ENCODE measurements at regions not wholly inside any gene's neighbourhood (a gene's known extent, or its start where the extent isn't known, plus 50 kb on each side); places are given as distances from the start of the nearest gene placed in this dataset.

DNA sequence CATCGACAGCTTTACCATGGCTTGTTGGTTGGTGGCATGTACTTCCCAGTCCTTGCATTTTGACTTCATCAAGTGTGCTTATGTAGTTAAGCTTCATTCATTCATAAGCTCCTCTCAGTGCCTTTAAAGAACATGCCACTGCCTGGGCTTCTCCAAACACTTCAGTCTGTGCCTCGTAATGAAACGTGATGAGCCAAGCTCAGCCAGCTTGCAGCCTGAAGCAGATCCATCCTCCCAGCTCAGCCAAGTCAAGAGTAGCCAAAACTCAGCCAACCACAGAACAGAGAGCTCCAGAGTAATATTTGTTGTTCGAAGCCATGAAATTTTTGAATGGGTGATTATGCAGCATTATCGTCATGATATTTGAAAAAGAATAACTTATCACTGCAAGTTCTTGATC is 989.7 kb downstream of the EFNB2 start:
- H3K9me3 ChIP-seq, result no peaks in the 10 kb centered on the region
- TF ChIP-seq, protein P1, sequence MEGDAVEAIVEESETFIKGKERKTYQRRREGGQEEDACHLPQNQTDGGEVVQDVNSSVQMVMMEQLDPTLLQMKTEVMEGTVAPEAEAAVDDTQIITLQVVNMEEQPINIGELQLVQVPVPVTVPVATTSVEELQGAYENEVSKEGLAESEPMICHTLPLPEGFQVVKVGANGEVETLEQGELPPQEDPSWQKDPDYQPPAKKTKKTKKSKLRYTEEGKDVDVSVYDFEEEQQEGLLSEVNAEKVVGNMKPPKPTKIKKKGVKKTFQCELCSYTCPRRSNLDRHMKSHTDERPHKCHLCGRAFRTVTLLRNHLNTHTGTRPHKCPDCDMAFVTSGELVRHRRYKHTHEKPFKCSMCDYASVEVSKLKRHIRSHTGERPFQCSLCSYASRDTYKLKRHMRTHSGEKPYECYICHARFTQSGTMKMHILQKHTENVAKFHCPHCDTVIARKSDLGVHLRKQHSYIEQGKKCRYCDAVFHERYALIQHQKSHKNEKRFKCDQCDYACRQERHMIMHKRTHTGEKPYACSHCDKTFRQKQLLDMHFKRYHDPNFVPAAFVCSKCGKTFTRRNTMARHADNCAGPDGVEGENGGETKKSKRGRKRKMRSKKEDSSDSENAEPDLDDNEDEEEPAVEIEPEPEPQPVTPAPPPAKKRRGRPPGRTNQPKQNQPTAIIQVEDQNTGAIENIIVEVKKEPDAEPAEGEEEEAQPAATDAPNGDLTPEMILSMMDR (IDR thresholded peaks at IDR 0.05), result no peak
- TF ChIP-seq POLR2A (IDR thresholded peaks at IDR 0.05), result no peak
- WGBS, 2 donors, result 54 to 66% methylated on average over 5 of the region's 5 CpGs
- intact Hi-C loops (cut with DNase I; ENCODE audit: low total_unique reads), result no loop called here
- no peaks in the 10 kb centered on the region for H3K27me3 ChIP-seq
- no peak overlapping the region for H3K27ac ChIP-seq
- no peak for DNase-seq
- no peak overlapping the region for H3K4me3 ChIP-seq
- H3K36me3 ChIP-seq (ENCODE audit: low read depth, missing control alignments), result no peaks in the 10 kb centered on the region
- H3K4me1 ChIP-seq, result no peaks in the 10 kb centered on the region

DNA sequence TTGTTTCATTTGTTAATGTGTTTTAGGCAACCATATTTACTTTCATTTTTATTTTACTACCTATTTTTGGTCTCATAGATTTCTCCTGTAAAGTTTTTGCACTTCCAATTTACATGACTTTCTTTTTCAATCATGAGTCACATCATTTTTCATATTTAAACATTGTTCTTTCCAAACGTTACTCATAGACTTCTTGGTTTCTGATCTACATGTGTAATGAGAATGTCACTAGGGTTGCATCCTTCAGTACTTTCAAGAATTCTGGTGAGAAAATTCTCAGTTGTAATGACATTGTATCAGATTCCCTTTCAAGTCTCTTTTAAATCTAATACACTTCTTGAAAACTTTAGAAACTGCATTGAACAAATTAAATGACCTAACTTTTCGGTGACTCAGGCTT is 991.7 kb downstream of the EFNB2 start:
- WGBS, 2 donors, result 77 to 85% methylated on average over 2 of the region's 2 CpGs

DNA sequence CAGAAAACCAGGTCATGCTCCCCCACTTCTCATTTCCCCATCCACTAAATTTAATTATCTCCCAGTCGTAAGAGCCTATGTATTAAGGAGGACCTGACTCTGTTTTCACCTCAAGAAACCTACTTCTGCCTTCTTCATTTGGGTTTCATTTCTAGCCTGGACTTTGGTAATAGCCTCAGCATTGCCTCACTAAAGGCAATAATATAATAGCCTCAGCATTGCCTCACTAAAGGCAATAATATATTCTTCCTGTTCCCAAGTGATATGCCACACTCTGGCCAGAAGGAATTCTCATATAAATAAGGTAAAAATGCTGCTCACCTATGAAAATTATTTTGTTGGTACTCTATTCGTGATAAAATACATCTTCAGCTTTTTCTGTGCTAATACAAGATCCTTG is 993.9 kb downstream of the EFNB2 start:
- WGBS, 2 donors, result 79 to 81% methylated on average over 2 of the region's 2 CpGs
- TF ChIP-seq, protein P1 (IDR thresholded peaks at IDR 0.05), result no peak
- Histone ChIP-seq H3K9me3 (no peaks in the 10 kb centered on the region), H3K4me1 (no peaks in the 10 kb centered on the region), H3K27me3 (no peaks in the 10 kb centered on the region), H3K36me3 (ENCODE audit: low read depth, missing control alignments) (no peaks in the 10 kb centered on the region), H3K4me3 (no peak overlapping the region), H3K27ac (no peak overlapping the region)
- DNase-seq, result no peak
- intact Hi-C loops (cut with DNase I; ENCODE audit: low total_unique reads), result no loop called here

More for the DNA sequence above, 991.7 kb downstream of the EFNB2 start:
- H3K27ac ChIP-seq, result no peak overlapping the region
- DNase-seq, result no peak
- H3K4me3 ChIP-seq, result no peak overlapping the region
- no peaks in the 10 kb centered on the region for H3K27me3 ChIP-seq
- no peaks in the 10 kb centered on the region for H3K4me1 ChIP-seq
- no peaks in the 10 kb centered on the region for H3K9me3 ChIP-seq
- TF ChIP-seq, protein P1 (IDR thresholded peaks at IDR 0.05), result no peak
- no peak for TF ChIP-seq POLR2A (IDR thresholded peaks at IDR 0.05)
- intact Hi-C loops (cut with DNase I; ENCODE audit: low total_unique reads), result no loop called here
- H3K36me3 ChIP-seq (ENCODE audit: low read depth, missing control alignments), result no peaks in the 10 kb centered on the region

DNA sequence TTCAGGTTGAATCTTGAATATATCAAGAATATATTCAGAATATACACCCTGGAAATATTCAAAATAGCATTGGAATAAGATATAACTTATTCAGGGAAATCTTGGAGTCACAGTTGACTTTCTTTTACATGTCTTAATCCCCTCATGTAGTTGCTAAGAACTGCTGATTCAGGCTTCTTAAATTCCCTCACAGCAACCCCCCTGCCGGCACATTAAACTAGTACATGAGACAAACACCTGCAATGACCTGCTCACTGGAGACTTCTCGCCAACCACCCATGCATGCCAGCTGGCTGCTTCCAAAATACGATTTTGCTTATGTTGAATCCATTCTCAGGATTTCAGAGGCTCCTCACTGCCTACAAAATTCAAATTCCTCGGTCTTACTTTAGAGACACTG is 997.1 kb downstream of the EFNB2 start:
- H3K4me1 ChIP-seq, result no peaks in the 10 kb centered on the region
- no peaks in the 10 kb centered on the region for H3K27me3 ChIP-seq
- TF ChIP-seq, protein P1 (IDR thresholded peaks at IDR 0.05), result no peak
- no peak for TF ChIP-seq POLR2A (IDR thresholded peaks at IDR 0.05)
- no peak overlapping the region for H3K27ac ChIP-seq
- DNase-seq, result no peak
- 65 to 84% methylated on average over 4 of the region's 4 CpGs for WGBS, 2 donors
- H3K36me3 ChIP-seq (ENCODE audit: low read depth, missing control alignments), result no peaks in the 10 kb centered on the region
- no peaks in the 10 kb centered on the region for H3K9me3 ChIP-seq
- intact Hi-C loops (cut with DNase I; ENCODE audit: low total_unique reads), result no loop called here
- no peak overlapping the region for H3K4me3 ChIP-seq

GRCh38 chr13:105537113-105537512 is 998.3 kb downstream of the EFNB2 start:
- Histone ChIP-seq H3K9me3 (no peaks in the 10 kb centered on the region), H3K4me1 (no peaks in the 10 kb centered on the region), H3K27me3 (no peaks in the 10 kb centered on the region), H3K4me3 (no peak overlapping the region), H3K27ac (no peak overlapping the region), H3K36me3 (ENCODE audit: low read depth, missing control alignments) (no peaks in the 10 kb centered on the region)
- 69 to 74% methylated on average over 7 of the region's 7 CpGs for WGBS, 2 donors
- DNase-seq, result no peak
- intact Hi-C loops (cut with DNase I; ENCODE audit: low total_unique reads), result no loop called here
- TF ChIP-seq, protein P1 (IDR thresholded peaks at IDR 0.05), result no peak
- no peak for TF ChIP-seq POLR2A (IDR thresholded peaks at IDR 0.05)
